ENCODE measurements at regions not wholly inside any gene's neighbourhood (a gene's known extent, or its start where the extent isn't known, plus 50 kb on each side); places are given as distances from the start of the nearest gene placed in this dataset.

- TF ChIP-seq, protein P1, sequence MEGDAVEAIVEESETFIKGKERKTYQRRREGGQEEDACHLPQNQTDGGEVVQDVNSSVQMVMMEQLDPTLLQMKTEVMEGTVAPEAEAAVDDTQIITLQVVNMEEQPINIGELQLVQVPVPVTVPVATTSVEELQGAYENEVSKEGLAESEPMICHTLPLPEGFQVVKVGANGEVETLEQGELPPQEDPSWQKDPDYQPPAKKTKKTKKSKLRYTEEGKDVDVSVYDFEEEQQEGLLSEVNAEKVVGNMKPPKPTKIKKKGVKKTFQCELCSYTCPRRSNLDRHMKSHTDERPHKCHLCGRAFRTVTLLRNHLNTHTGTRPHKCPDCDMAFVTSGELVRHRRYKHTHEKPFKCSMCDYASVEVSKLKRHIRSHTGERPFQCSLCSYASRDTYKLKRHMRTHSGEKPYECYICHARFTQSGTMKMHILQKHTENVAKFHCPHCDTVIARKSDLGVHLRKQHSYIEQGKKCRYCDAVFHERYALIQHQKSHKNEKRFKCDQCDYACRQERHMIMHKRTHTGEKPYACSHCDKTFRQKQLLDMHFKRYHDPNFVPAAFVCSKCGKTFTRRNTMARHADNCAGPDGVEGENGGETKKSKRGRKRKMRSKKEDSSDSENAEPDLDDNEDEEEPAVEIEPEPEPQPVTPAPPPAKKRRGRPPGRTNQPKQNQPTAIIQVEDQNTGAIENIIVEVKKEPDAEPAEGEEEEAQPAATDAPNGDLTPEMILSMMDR (conservative IDR thresholded peaks at IDR 0.05): no peak
- no peak for TF ChIP-seq EZH2 (IDR thresholded peaks at IDR 0.05; ENCODE audit: low read depth)
Observed at GRCh38 chr4:42278709-42279324, 118.5 kb upstream of the SHISA3 start.
